Heart left ventricle (tissue), 13 donors: ENCODE measurements at regions not wholly inside any gene's neighbourhood (a gene's known extent, or its start where the extent isn't known, plus 50 kb on each side); places are given as distances from the start of the nearest gene placed in this dataset.

Experiments used
- POLR2A ChIP-seq, 2 donors: fragments of 450-650 bp; IDR thresholded peaks; one replicate each; pipeline ENCODE4 v1.6.1; 2017; ENCODE audit warnings: antibody characterized with exemption in 2 of 2, mild to moderate bottlenecking in 2 of 2, moderate library complexity in 2 of 2
- TF ChIP-seq, protein P1 (sequence below), 12 donors: fragments of 200-600 bp; sonication (generic) in 4 of 12; IDR thresholded peaks; one replicate each; pipeline versions ENCODE4 v1.5.0 to v1.8.0; 2018 to 2022; ENCODE audit warnings: antibody characterized with exemption in 12 of 12, mild to moderate bottlenecking in 5 of 12
- donor health status: ischemic (EF 13 %, LVEDD 7.1; RV severe dilation, severe dysfunction).
- donor health status: DM: no; HTN: yes; CAD: no.
- donor health status: DM: no; HTN: no; CAD: no.
- donor health status: ischemic (EF 25% LVEDD 6.9; RV normal size, moderate dysfunction).
- donor health status: ischemic (EF 25% LVEDD 5.7; RV mildly dilated, moderate dysfunction).
- donor health status: ischemic (EF 35%, LVEDD 5.7; RV mildly dilated, moderate dysfunction).
- donor health status: nonischemic (EF 11% LVEDD 7.7; RV severe dilation, severe dysfunction).
- donor health status: DM: yes; HTN: yes; CAD: no.
- donor health status: PGD.
- donor health status: ischemic (EF 29% LVEDD 5.4; RV normal size, mild dysfunction).
- donor health status: nonischemic (EF 23%, LVEDD 6.1; RV moderate dilation, normal function).

GRCh38 chr3:30091686-30092085 lies 514.7 kb upstream of the TGFBR2 start:
- TF ChIP-seq, protein P1, sequence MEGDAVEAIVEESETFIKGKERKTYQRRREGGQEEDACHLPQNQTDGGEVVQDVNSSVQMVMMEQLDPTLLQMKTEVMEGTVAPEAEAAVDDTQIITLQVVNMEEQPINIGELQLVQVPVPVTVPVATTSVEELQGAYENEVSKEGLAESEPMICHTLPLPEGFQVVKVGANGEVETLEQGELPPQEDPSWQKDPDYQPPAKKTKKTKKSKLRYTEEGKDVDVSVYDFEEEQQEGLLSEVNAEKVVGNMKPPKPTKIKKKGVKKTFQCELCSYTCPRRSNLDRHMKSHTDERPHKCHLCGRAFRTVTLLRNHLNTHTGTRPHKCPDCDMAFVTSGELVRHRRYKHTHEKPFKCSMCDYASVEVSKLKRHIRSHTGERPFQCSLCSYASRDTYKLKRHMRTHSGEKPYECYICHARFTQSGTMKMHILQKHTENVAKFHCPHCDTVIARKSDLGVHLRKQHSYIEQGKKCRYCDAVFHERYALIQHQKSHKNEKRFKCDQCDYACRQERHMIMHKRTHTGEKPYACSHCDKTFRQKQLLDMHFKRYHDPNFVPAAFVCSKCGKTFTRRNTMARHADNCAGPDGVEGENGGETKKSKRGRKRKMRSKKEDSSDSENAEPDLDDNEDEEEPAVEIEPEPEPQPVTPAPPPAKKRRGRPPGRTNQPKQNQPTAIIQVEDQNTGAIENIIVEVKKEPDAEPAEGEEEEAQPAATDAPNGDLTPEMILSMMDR (IDR thresholded peaks at IDR 0.05) = no peak
- TF ChIP-seq POLR2A (IDR thresholded peaks at IDR 0.05) = no peak
